ENCODE measurements at regions not wholly inside any gene's neighbourhood (a gene's known extent, or its start where the extent isn't known, plus 50 kb on each side); places are given as distances from the start of the nearest gene placed in this dataset.

- TF ChIP-seq POLR2G (IDR thresholded peaks at IDR 0.05; ENCODE audit: low read depth, low read length) = no peak
- TF ChIP-seq CSRNP2 (CRISPR knock-in tag; conservative IDR thresholded peaks at IDR 0.05; ENCODE audit: low read depth) = no peak
- no peak for TF ChIP-seq NR2C2 (CRISPR knock-in tag; IDR thresholded peaks at IDR 0.05; ENCODE audit: borderline replicate concordance)
- no peak for TF ChIP-seq KDM1A (CRISPR knock-in tag; IDR thresholded peaks at IDR 0.05)
Observed at GRCh38 chr4:132382243-132382642, 766.9 kb upstream of the PCDH10 start.

Data from HepG2 (cell line).